K562 (cell line): ENCODE measurements at regions not wholly inside any gene's neighbourhood (a gene's known extent, or its start where the extent isn't known, plus 50 kb on each side); places are given as distances from the start of the nearest gene placed in this dataset.

ENCODE experiments used
- ATAC-seq: fragments of 200-7000 bp; cut with Tn5 transposase; 3 replicates; pipeline ENCODE4 v1.9.1; 2020; ENCODE audit warnings: moderate library complexity
- BruUV-seq: library from RNA; stranded (reverse); fragments of 400-500 nt; replicated peaks from 2 replicates; lab custom pipeline; 2021; lab: Mats Ljungman, UMichigan
- CTCF ChIA-PET: fragments of 300-600 bp; formaldehyde crosslinking; extraction: SDS; loops from one replicate; lab custom pipeline; 2021; ENCODE audit warnings: low intra/inter-chr PET ratio; lab: Yijun Ruan, JAX
- POLR2A ChIA-PET: fragments of 300-600, 350-650 bp; sonication (Branson Sonifier 250); formaldehyde crosslinking; extraction: SDS; loops from one replicate; lab custom pipeline; 2021; ENCODE audit warnings: antibody characterized with exemption, inconsistent platforms; lab: Yijun Ruan, JAX
- DNase-seq, 4 experiments: peaks; one replicate each; pipeline versions ENCODE4 v3.0.0 to v3.0.0-alpha.2; 2011 to 2018; ENCODE audit warnings: low spot score in 3 of 4, mixed read lengths in 3 of 4; ENCODE audit errors: extremely low read depth in 1 of 4
- FAIRE-seq: peaks from 2 replicates; lab custom pipeline; 2011; peaks lifted over from hg19 to GRCh38; lab: Jason Lieb, UNC
- H2AFZ ChIP-seq: 2 replicates; pipeline ENCODE4 v1.6.0; 2011; ENCODE audit warnings: low read depth, low read length, control low read depth, inconsistent platforms
- H3K27ac ChIP-seq: fragments of 200-600 bp; 3 replicates; pipeline ENCODE4 v1.8.0; 2011; ENCODE audit warnings: low read depth, mild to moderate bottlenecking, control low read depth, inconsistent platforms, low read length, moderate library complexity, mixed read lengths; ENCODE audit errors: extremely low read depth
- H3K27me3 ChIP-seq, 2 experiments: fragments of 300-600 bp in 1 of 2; 2 replicates in 1 of 2; 3 replicates in 1 of 2; pipeline versions ENCODE4 v1.6.0 to v1.8.0; 2011; ENCODE audit warnings: inconsistent platforms in 2 of 2, low read length in 2 of 2, mild to moderate bottlenecking in 1 of 2, mixed read lengths in 1 of 2, moderate library complexity in 1 of 2; ENCODE audit not compliant: control insufficient read depth in 2 of 2, insufficient read depth in 2 of 2
- H3K36me3 ChIP-seq: fragments of 300-600 bp; 3 replicates; pipeline ENCODE4 v1.8.0; 2011; ENCODE audit warnings: mild to moderate bottlenecking, low read length, inconsistent platforms; ENCODE audit not compliant: control insufficient read depth, insufficient read depth
- H3K4me1 ChIP-seq, 2 experiments: fragments of 200-600 bp in 1 of 2; replicated peaks in 1 of 2; 2 replicates in 1 of 2; 3 replicates in 1 of 2; pipeline versions ENCODE4 v1.5.1 to v1.8.0; 2011; ENCODE audit warnings: inconsistent platforms in 2 of 2, low read length in 2 of 2, mild to moderate bottlenecking in 1 of 2, mixed read lengths in 1 of 2, moderate library complexity in 1 of 2; ENCODE audit not compliant: control insufficient read depth in 2 of 2, insufficient read depth in 2 of 2
- H3K4me2 ChIP-seq: 2 replicates; pipeline ENCODE4 v1.6.1; 2011; ENCODE audit warnings: low read length, control low read depth, inconsistent platforms, mixed read lengths; ENCODE audit not compliant: insufficient read depth
- H3K4me3 ChIP-seq: fragments of 200-600 bp; sonication (generic), shearing (Covaris generic); 2 replicates; pipeline ENCODE4 v1.5.1; 2016; ENCODE audit warnings: control low read depth, inconsistent platforms
- H3K79me2 ChIP-seq: fragments of 200-600 bp; 3 replicates; pipeline ENCODE4 v1.8.0; 2011; ENCODE audit warnings: low read length, inconsistent platforms; ENCODE audit not compliant: control insufficient read depth, insufficient read depth
- H3K9ac ChIP-seq, 2 experiments: 2 replicates each; pipeline versions ENCODE4 v1.6.0 to v1.6.1; 2011; ENCODE audit warnings: low read depth in 2 of 2, low read length in 2 of 2, control low read depth in 1 of 2, inconsistent platforms in 1 of 2, mild to moderate bottlenecking in 1 of 2, mixed read lengths in 1 of 2; ENCODE audit not compliant: insufficient read depth in 1 of 2
- H3K9me1 ChIP-seq: one replicate; pipeline ENCODE4 v1.6.0; 2011; ENCODE audit warnings: inconsistent platforms, mild to moderate bottlenecking, low read length, moderate library complexity; ENCODE audit not compliant: control insufficient read depth, insufficient read depth
- H3K9me3 ChIP-seq: replicated peaks from 2 replicates; pipeline ENCODE4 v1.5.1; 2011; ENCODE audit warnings: low read depth, low read length, inconsistent platforms; ENCODE audit not compliant: control insufficient read depth, insufficient read depth
- H4K20me1 ChIP-seq: replicated peaks from 2 replicates; pipeline ENCODE4 v1.6.1; 2011; ENCODE audit warnings: low read length, inconsistent platforms, mixed read lengths; ENCODE audit not compliant: control insufficient read depth, insufficient read depth
- BDP1 ChIP-seq: IDR thresholded peaks from 3 replicates; pipeline ENCODE4 v1.6.1; 2011; ENCODE audit not compliant: insufficient read length, insufficient read depth
- HES1 ChIP-seq: fragments of 450-650 bp; IDR thresholded peaks from 2 replicates; pipeline ENCODE4 v1.6.1; 2016; ENCODE audit warnings: low read depth, mild to moderate bottlenecking, moderate library complexity
- MGA ChIP-seq: fragments of 450-650 bp; IDR thresholded peaks from 2 replicates; pipeline ENCODE4 v1.6.1; 2016; ENCODE audit warnings: mild to moderate bottlenecking, moderate library complexity
- NEUROD1 ChIP-seq: fragments of 150-350 bp; IDR thresholded peaks from 2 replicates; pipeline ENCODE4 v1.6.1; 2014; ENCODE audit warnings: borderline replicate concordance, low read length, low read depth; ENCODE audit not compliant: partially characterized antibody
- PHF20 ChIP-seq: fragments of 450-650 bp; IDR thresholded peaks from 2 replicates; pipeline ENCODE4 v1.6.1; 2018; ENCODE audit not compliant: partially characterized antibody
- RUNX1 ChIP-seq: sonication (generic); IDR thresholded peaks from 2 replicates; pipeline ENCODE4 v1.6.1; 2016; ENCODE audit warnings: antibody characterized with exemption, low read depth
- SP2 ChIP-seq: IDR thresholded peaks from 2 replicates; pipeline ENCODE4 v1.6.1; 2011; ENCODE audit warnings: mild to moderate bottlenecking, low read depth, low read length, moderate library complexity; ENCODE audit not compliant: poor library complexity, severe bottlenecking; ENCODE audit errors: extremely low read depth
- STAT5A ChIP-seq: IDR thresholded peaks from 2 replicates; pipeline ENCODE4 v1.6.1; 2012; ENCODE audit warnings: low read length, inconsistent platforms, borderline replicate concordance
- STAT5B ChIP-seq: fragments of 250-450 bp; sonication (Bioruptor Pico); IDR thresholded peaks from 2 replicates; pipeline ENCODE4 v1.8.0; 2021; ENCODE audit warnings: mild to moderate bottlenecking, inconsistent platforms
- ZNF76 ChIP-seq: fragments of 250-450 bp; sonication (Bioruptor Pico); IDR thresholded peaks from 2 replicates; pipeline ENCODE4 v1.4.0; 2020; ENCODE audit warnings: mild to moderate bottlenecking, moderate library complexity, borderline replicate concordance
- WGBS: fragments of 100-300 bp; shearing (Covaris generic); methylation state at CpG from one replicate; pipeline ENCODE4 v1.1.6; 2016; ENCODE audit warnings: low coverage, mixed read lengths; ENCODE audit not compliant: insufficient coverage; ENCODE audit errors: missing lambda C conversion rate; 5-methylcytosine and 5-hydroxymethylcytosine counted together
- in situ Hi-C: fragments of 300-500 bp; cut with MboI; formaldehyde crosslinking; loops from 4 replicates; pipeline ENCODE4 v1.15.0; 2018; ENCODE audit warnings: inconsistent platforms, mixed read lengths
- intact Hi-C: fragments of 100-400 bp; cut with micrococcal nuclease; formaldehyde crosslinking; loops from 2 replicates; pipeline ENCODE4 v1.14.2; 2022

GRCh38 chr11:128390246-128390645 lies 197.1 kb downstream of the ETS1 start (continued):
- no peak for TF ChIP-seq RUNX1
- no peak for TF ChIP-seq ZNF76
- TF ChIP-seq HES1: no peak

GRCh38 chr11:128389461-128389976 lies 197.8 kb downstream of the ETS1 start:
- Histone ChIP-seq H3K9ac (no peak overlapping the region), H3K9me3 (no peaks in the 10 kb centered on the region), H3K4me3 (no peak overlapping the region), H3K27ac (no peak overlapping the region), H3K27me3 (no peaks in the 10 kb centered on the region), H3K9me1 (no peaks in the 10 kb centered on the region), H2AFZ (no peak overlapping the region), H3K79me2 (no peaks in the 10 kb centered on the region), H3K4me2 (no peak overlapping the region), H3K36me3 (no peaks in the 10 kb centered on the region), H4K20me1 (no peaks in the 10 kb centered on the region), H3K4me1 (no peaks in the 10 kb centered on the region)
- FAIRE-seq (no peak), DNase-seq (no peak), ATAC-seq (no peak)
- intact Hi-C loops (no loop called here), in situ Hi-C loops (no loop called here)
- no TSS peak for BruUV-seq
- POLR2A ChIA-PET: no interaction called here
- CTCF ChIA-PET: no interaction called here
- 0% methylated on average over 7 of the region's 7 CpGs for WGBS
- no peak for TF ChIP-seq STAT5A
- TF ChIP-seq NEUROD1: no peak
- no peak for TF ChIP-seq PHF20
- no peak for TF ChIP-seq MGA
- no peak for TF ChIP-seq STAT5B
- TF ChIP-seq BDP1: no peak
- TF ChIP-seq SP2: no peak
